Endothelial cell of umbilical vein (primary cell): ENCODE measurements at regions not wholly inside any gene's neighbourhood (a gene's known extent, or its start where the extent isn't known, plus 50 kb on each side); places are given as distances from the start of the nearest gene placed in this dataset.

Source experiments
- BruUV-seq: library from RNA; stranded (reverse); fragments of 400-500 nt; replicated peaks from 2 replicates; lab custom pipeline; 2021; lab: Mats Ljungman, UMichigan
- CTCF ChIA-PET: fragments of 300-600, 350-600 bp; sonication (Branson Sonifier 250); formaldehyde crosslinking; loops from one replicate; lab custom pipeline; 2021; ENCODE audit warnings: antibody characterized with exemption, inconsistent platforms; lab: Charles Lee
- POLR2A ChIA-PET: fragments of 300-600, 350-600 bp; sonication (Branson Sonifier 250); formaldehyde crosslinking; loops from one replicate; lab custom pipeline; 2021; ENCODE audit warnings: antibody characterized with exemption, inconsistent platforms; lab: Charles Lee
- DNase-seq: peaks from one replicate; pipeline ENCODE4 v3.0.0-alpha.2; 2011; ENCODE audit warnings: low read depth, low spot score
- FAIRE-seq: peaks from 2 replicates; lab custom pipeline; 2011; peaks lifted over from hg19 to GRCh38; lab: Jason Lieb, UNC
- H2AFZ ChIP-seq: 2 replicates; pipeline ENCODE4 v1.6.0; 2012; ENCODE audit warnings: low read depth, low read length, control low read depth, inconsistent platforms
- H3K27ac ChIP-seq: 2 replicates; pipeline ENCODE4 v1.5.1; 2011; ENCODE audit warnings: low read depth, mild to moderate bottlenecking, control low read depth, low read length, moderate library complexity; ENCODE audit not compliant: insufficient read depth
- H3K27me3 ChIP-seq, 2 experiments: 2 replicates each; pipeline versions ENCODE4 v1.6.0 to v1.6.1; 2011; ENCODE audit warnings: low read length in 2 of 2, mixed read lengths in 1 of 2; ENCODE audit not compliant: control insufficient read depth in 2 of 2, insufficient read depth in 2 of 2
- H3K36me3 ChIP-seq, 2 experiments: 2 replicates in 1 of 2; 3 replicates in 1 of 2; pipeline ENCODE4 v1.5.1; 2011; ENCODE audit warnings: low read length in 2 of 2, mild to moderate bottlenecking in 1 of 2, moderate library complexity in 1 of 2; ENCODE audit not compliant: control insufficient read depth in 2 of 2, insufficient read depth in 2 of 2; ENCODE audit errors: extremely low read depth in 1 of 2
- H3K4me1 ChIP-seq: 3 replicates; pipeline ENCODE4 v1.5.1; 2011; ENCODE audit warnings: mild to moderate bottlenecking, low read length; ENCODE audit not compliant: control insufficient read depth, insufficient read depth; ENCODE audit errors: extremely low read depth
- H3K4me2 ChIP-seq: 2 replicates; pipeline ENCODE4 v1.6.1; 2011; ENCODE audit warnings: low read length, control low read depth, mixed read lengths; ENCODE audit not compliant: insufficient read depth
- H3K4me3 ChIP-seq, 3 experiments: fragments of 200-600 bp in 1 of 3; sonication (generic), shearing (Covaris generic) in 1 of 3; replicated peaks in 1 of 3; 2 replicates each; pipeline ENCODE4 v1.5.1; 2011 to 2016; ENCODE audit warnings: control low read depth in 3 of 3, low read length in 3 of 3, mild to moderate bottlenecking in 2 of 3, inconsistent platforms in 1 of 3, low read depth in 1 of 3, moderate library complexity in 1 of 3; ENCODE audit not compliant: insufficient read depth in 1 of 3
- H3K79me2 ChIP-seq: 2 replicates; pipeline ENCODE4 v1.6.0; 2012; ENCODE audit warnings: low read length, inconsistent platforms; ENCODE audit not compliant: control insufficient read depth, insufficient read depth
- H3K9ac ChIP-seq: replicated peaks from 2 replicates; pipeline ENCODE3; 2011; ENCODE audit warnings: low read length, control low read depth; ENCODE audit not compliant: insufficient read depth; ENCODE audit errors: extremely low read depth
- H3K9me1 ChIP-seq: replicated peaks from 3 replicates; pipeline ENCODE4 v1.6.0; 2011; ENCODE audit warnings: mild to moderate bottlenecking, low read length; ENCODE audit not compliant: control insufficient read depth, insufficient read depth; ENCODE audit errors: extremely low read depth
- H3K9me3 ChIP-seq: replicated peaks from 2 replicates; pipeline ENCODE4 v1.5.1; 2012; ENCODE audit warnings: low read length, inconsistent platforms; ENCODE audit not compliant: control insufficient read depth, insufficient read depth
- H4K20me1 ChIP-seq: replicated peaks from 2 replicates; pipeline ENCODE3; 2011; ENCODE audit warnings: mild to moderate bottlenecking, low read length; ENCODE audit not compliant: control insufficient read depth, insufficient read depth; ENCODE audit errors: extremely low read depth
- EZH2 ChIP-seq: IDR thresholded peaks from 2 replicates; pipeline ENCODE4 v1.6.1; 2012; ENCODE audit warnings: borderline replicate concordance, low read depth, mild to moderate bottlenecking, moderate library complexity, low read length, inconsistent platforms; ENCODE audit not compliant: severe bottlenecking
- FOS ChIP-seq: IDR thresholded peaks from 2 replicates; pipeline ENCODE4 v1.6.1; 2011; ENCODE audit warnings: mild to moderate bottlenecking, low read length, moderate library complexity, borderline replicate concordance; ENCODE audit not compliant: insufficient read depth
- GATA2 ChIP-seq: IDR thresholded peaks from 2 replicates; pipeline ENCODE4 v1.7.0; 2011; ENCODE audit warnings: low read depth, mild to moderate bottlenecking, moderate library complexity, mixed read lengths, low read length; ENCODE audit not compliant: insufficient read length, insufficient read depth
- JUN ChIP-seq: IDR thresholded peaks from 2 replicates; pipeline ENCODE4 v1.6.1; 2011; ENCODE audit warnings: borderline replicate concordance, low read depth; ENCODE audit not compliant: insufficient read length, insufficient read depth
- MAX ChIP-seq: IDR thresholded peaks from 2 replicates; pipeline ENCODE4 v1.6.1; 2011; ENCODE audit not compliant: insufficient read depth, insufficient read length
- MYC ChIP-seq: IDR thresholded peaks from one replicate; pipeline ENCODE4 v1.6.1; 2011; ENCODE audit warnings: mild to moderate bottlenecking, low read depth, low read length
- POLR2A ChIP-seq: IDR thresholded peaks from 2 replicates; pipeline ENCODE4 v1.6.1; 2012; ENCODE audit warnings: low read depth, mild to moderate bottlenecking, control low read depth, low read length
- POLR2AphosphoS5 ChIP-seq: IDR thresholded peaks from 2 replicates; pipeline ENCODE4 v1.6.1; 2012; ENCODE audit warnings: low read depth, mild to moderate bottlenecking, control low read depth, low read length, moderate library complexity; ENCODE audit not compliant: insufficient read depth
- dilution Hi-C: fragments of 300-500 bp; cut with MboI; formaldehyde crosslinking; loops from one replicate; pipeline ENCODE4 v1.15.0; 2019; ENCODE audit warnings: low sequenced_read_pairs; ENCODE audit not compliant: extremely low pct_ligation_motif_present
- intact Hi-C: fragments of 100-400 bp; cut with micrococcal nuclease; formaldehyde crosslinking; loops from one replicate; pipeline ENCODE4 v1.10.0; 2022
- TF ChIP-seq, protein P1 (sequence below), 2 donors: IDR thresholded peaks; 1 replicate in 1 of 2; 2 replicates in 1 of 2; pipeline ENCODE4 v1.5.1; 2011; ENCODE audit warnings: low read length in 2 of 2, mild to moderate bottlenecking in 2 of 2, moderate library complexity in 2 of 2, control low read depth in 1 of 2, inconsistent platforms in 1 of 2, low read depth in 1 of 2; ENCODE audit not compliant: insufficient read depth in 1 of 2; ENCODE audit errors: extremely low read depth in 1 of 2

GRCh38 chr7:116089293-116089692, 58.7 kb upstream of the TFEC start:
- Histone ChIP-seq H4K20me1 (no peaks in the 10 kb centered on the region), H3K36me3 (no peaks in the 10 kb centered on the region), H3K9ac (no peak overlapping the region), H2AFZ (no peak overlapping the region), H3K4me1 (no peaks in the 10 kb centered on the region), H3K9me1 (no peaks in the 10 kb centered on the region), H3K27me3 (no peaks in the 10 kb centered on the region), H3K79me2 (no peaks in the 10 kb centered on the region), H3K27ac (no peak overlapping the region), H3K9me3 (no peaks in the 10 kb centered on the region), H3K4me2 (no peak overlapping the region), H3K4me3 (no peak overlapping the region)
- POLR2A ChIA-PET, result no interaction called here
- intact Hi-C loops, result no loop called here
- dilution Hi-C loops, result no loop called here
- DNase-seq (no peak), FAIRE-seq (no peak)
- CTCF ChIA-PET, result no interaction called here
- TF ChIP-seq EZH2, result no peak
- no peak for TF ChIP-seq FOS
- TF ChIP-seq, protein P1, sequence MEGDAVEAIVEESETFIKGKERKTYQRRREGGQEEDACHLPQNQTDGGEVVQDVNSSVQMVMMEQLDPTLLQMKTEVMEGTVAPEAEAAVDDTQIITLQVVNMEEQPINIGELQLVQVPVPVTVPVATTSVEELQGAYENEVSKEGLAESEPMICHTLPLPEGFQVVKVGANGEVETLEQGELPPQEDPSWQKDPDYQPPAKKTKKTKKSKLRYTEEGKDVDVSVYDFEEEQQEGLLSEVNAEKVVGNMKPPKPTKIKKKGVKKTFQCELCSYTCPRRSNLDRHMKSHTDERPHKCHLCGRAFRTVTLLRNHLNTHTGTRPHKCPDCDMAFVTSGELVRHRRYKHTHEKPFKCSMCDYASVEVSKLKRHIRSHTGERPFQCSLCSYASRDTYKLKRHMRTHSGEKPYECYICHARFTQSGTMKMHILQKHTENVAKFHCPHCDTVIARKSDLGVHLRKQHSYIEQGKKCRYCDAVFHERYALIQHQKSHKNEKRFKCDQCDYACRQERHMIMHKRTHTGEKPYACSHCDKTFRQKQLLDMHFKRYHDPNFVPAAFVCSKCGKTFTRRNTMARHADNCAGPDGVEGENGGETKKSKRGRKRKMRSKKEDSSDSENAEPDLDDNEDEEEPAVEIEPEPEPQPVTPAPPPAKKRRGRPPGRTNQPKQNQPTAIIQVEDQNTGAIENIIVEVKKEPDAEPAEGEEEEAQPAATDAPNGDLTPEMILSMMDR (IDR thresholded peaks at IDR 0.05; ENCODE audit: extremely low read depth in 1 of 2, insufficient read depth in 1 of 2, low read depth in 1 of 2, low read length in 2 of 2), result no peak
- no peak for TF ChIP-seq GATA2
- TF ChIP-seq POLR2A, result no peak
- TF ChIP-seq MYC, result no peak
- no peak for TF ChIP-seq POLR2AphosphoS5
- TF ChIP-seq MAX, result no peak
- no peak for TF ChIP-seq JUN
- no TSS peak for BruUV-seq
